ENCODE measurements at regions not wholly inside any gene's neighbourhood (a gene's known extent, or its start where the extent isn't known, plus 50 kb on each side); places are given as distances from the start of the nearest gene placed in this dataset.

GRCh38 chr4:30614771-30615170 is 105.4 kb upstream of the PCDH7 start:
- no peak overlapping the region for H3K4me2 ChIP-seq (ENCODE audit: insufficient read depth, low read length, poor library complexity, severe bottlenecking)
- H4K8ac ChIP-seq (ENCODE audit: low read depth, low read length), result no peak overlapping the region
- no peaks in the 10 kb centered on the region for H3K36me3 ChIP-seq (replicated peaks in 1 of 2; ENCODE audit: control insufficient read depth in 2 of 2, insufficient read depth in 2 of 2, low read length in 2 of 2)
- no peak overlapping the region for H2AFZ ChIP-seq (ENCODE audit: low read length)
- H3K9ac ChIP-seq (ENCODE audit: low read depth, low read length, poor library complexity), result no peak overlapping the region
- H3K27ac ChIP-seq (replicated peaks; ENCODE audit: low read length), result no peak overlapping the region
- H2BK5ac ChIP-seq (ENCODE audit: low read length), result no peak overlapping the region
- no peak overlapping the region for H2BK12ac ChIP-seq (ENCODE audit: low read length)
- no peak overlapping the region for H3K23ac ChIP-seq (ENCODE audit: low read depth, low read length, poor library complexity)
- H3K4me1 ChIP-seq (ENCODE audit: control insufficient read depth in 2 of 2, insufficient read depth in 1 of 2, low read depth in 1 of 2, low read length in 2 of 2), result no peaks in the 10 kb centered on the region
- no peaks in the 10 kb centered on the region for H3K27me3 ChIP-seq (ENCODE audit: control insufficient read depth in 3 of 3, insufficient read depth in 3 of 3, low read depth in 1 of 3, low read length in 3 of 3)
- H3K14ac ChIP-seq (ENCODE audit: low read length), result no peak overlapping the region
- DNase-seq (ENCODE audit: low spot score), result no peak
- H2BK120ac ChIP-seq (ENCODE audit: low read depth, low read length), result no peak overlapping the region
- no peak overlapping the region for H3K4ac ChIP-seq (ENCODE audit: low read length)
- H3K4me3 ChIP-seq (ENCODE audit: low read length in 2 of 2), result no peak overlapping the region
- H4K91ac ChIP-seq (ENCODE audit: low read depth, low read length, poor library complexity), result no peak overlapping the region
- H3K18ac ChIP-seq (ENCODE audit: low read length), result no peak overlapping the region
- no peaks in the 10 kb centered on the region for H3K9me3 ChIP-seq (replicated peaks in 1 of 2; ENCODE audit: control insufficient read depth in 2 of 2, insufficient read depth in 1 of 2, low read depth in 1 of 2, low read length in 2 of 2)
- H3K79me1 ChIP-seq (ENCODE audit: low read depth, low read length), result no peaks in the 10 kb centered on the region
- H2BK15ac ChIP-seq (ENCODE audit: low read length), result no peak overlapping the region
- H2AK5ac ChIP-seq (ENCODE audit: low read depth, low read length), result no peak overlapping the region

GRCh38 chr4:30616942-30617646 is 103.1 kb upstream of the PCDH7 start:
- H2BK5ac ChIP-seq (ENCODE audit: low read length), result no peak overlapping the region
- no peak overlapping the region for H3K4me3 ChIP-seq (ENCODE audit: low read length in 2 of 2)
- no peak overlapping the region for H3K23ac ChIP-seq (ENCODE audit: low read depth, low read length, poor library complexity)
- no peaks in the 10 kb centered on the region for H3K4me1 ChIP-seq (ENCODE audit: control insufficient read depth in 2 of 2, insufficient read depth in 1 of 2, low read depth in 1 of 2, low read length in 2 of 2)
- no peak overlapping the region for H2BK120ac ChIP-seq (ENCODE audit: low read depth, low read length)
- no CpG with 5 or more reads among the region's 2 CpGs for WGBS, 2 donors (ENCODE audit: extremely low coverage in 2 of 2, insufficient read length in 2 of 2, insufficient replicate concordance in 1 of 2)
- no peak overlapping the region for H3K18ac ChIP-seq (ENCODE audit: low read length)
- H2BK12ac ChIP-seq (ENCODE audit: low read length), result no peak overlapping the region
- no peak overlapping the region for H3K27ac ChIP-seq (replicated peaks; ENCODE audit: low read length)
- H3K9ac ChIP-seq (ENCODE audit: low read depth, low read length, poor library complexity), result no peak overlapping the region
- no peak overlapping the region for H4K91ac ChIP-seq (ENCODE audit: low read depth, low read length, poor library complexity)
- DNase-seq (ENCODE audit: low spot score), result no peak
- no peaks in the 10 kb centered on the region for H3K79me1 ChIP-seq (ENCODE audit: low read depth, low read length)
- H2AFZ ChIP-seq (ENCODE audit: low read length), result no peak overlapping the region
- no peak overlapping the region for H3K14ac ChIP-seq (ENCODE audit: low read length)
- no peaks in the 10 kb centered on the region for H3K9me3 ChIP-seq (replicated peaks in 1 of 2; ENCODE audit: control insufficient read depth in 2 of 2, insufficient read depth in 1 of 2, low read depth in 1 of 2, low read length in 2 of 2)
- no peak overlapping the region for H4K8ac ChIP-seq (ENCODE audit: low read depth, low read length)
- H3K4me2 ChIP-seq (ENCODE audit: insufficient read depth, low read length, poor library complexity, severe bottlenecking), result no peak overlapping the region
- no peak overlapping the region for H2AK5ac ChIP-seq (ENCODE audit: low read depth, low read length)
- no peak overlapping the region for H2BK15ac ChIP-seq (ENCODE audit: low read length)
- H3K36me3 ChIP-seq (replicated peaks in 1 of 2; ENCODE audit: control insufficient read depth in 2 of 2, insufficient read depth in 2 of 2, low read length in 2 of 2), result no peaks in the 10 kb centered on the region
- H3K27me3 ChIP-seq (ENCODE audit: control insufficient read depth in 3 of 3, insufficient read depth in 3 of 3, low read depth in 1 of 3, low read length in 3 of 3), result no peaks in the 10 kb centered on the region
- H3K4ac ChIP-seq (ENCODE audit: low read length), result no peak overlapping the region

- H3K27me3 ChIP-seq (ENCODE audit: control insufficient read depth in 3 of 3, insufficient read depth in 3 of 3, low read depth in 1 of 3, low read length in 3 of 3), result no peaks in the 10 kb centered on the region
- no peak overlapping the region for H3K23ac ChIP-seq (ENCODE audit: low read depth, low read length, poor library complexity)
- no peak overlapping the region for H3K14ac ChIP-seq (ENCODE audit: low read length)
- no peak overlapping the region for H2BK15ac ChIP-seq (ENCODE audit: low read length)
- no peak overlapping the region for H3K4me2 ChIP-seq (ENCODE audit: insufficient read depth, low read length, poor library complexity, severe bottlenecking)
- no peaks in the 10 kb centered on the region for H3K79me1 ChIP-seq (ENCODE audit: low read depth, low read length)
- WGBS, 2 donors (ENCODE audit: extremely low coverage in 2 of 2, insufficient read length in 2 of 2, insufficient replicate concordance in 1 of 2), result no CpG with 5 or more reads among the region's 2 CpGs
- no peak overlapping the region for H3K27ac ChIP-seq (replicated peaks; ENCODE audit: low read length)
- H4K91ac ChIP-seq (ENCODE audit: low read depth, low read length, poor library complexity), result no peak overlapping the region
- no peaks in the 10 kb centered on the region for H3K4me1 ChIP-seq (ENCODE audit: control insufficient read depth in 2 of 2, insufficient read depth in 1 of 2, low read depth in 1 of 2, low read length in 2 of 2)
- no peak overlapping the region for H4K8ac ChIP-seq (ENCODE audit: low read depth, low read length)
- H2AFZ ChIP-seq (ENCODE audit: low read length), result no peak overlapping the region
- no peak overlapping the region for H2BK120ac ChIP-seq (ENCODE audit: low read depth, low read length)
- no peak for DNase-seq (ENCODE audit: low spot score)
- no peak overlapping the region for H3K18ac ChIP-seq (ENCODE audit: low read length)
- no peak overlapping the region for H3K4me3 ChIP-seq (ENCODE audit: low read length in 2 of 2)
- no peak overlapping the region for H3K9ac ChIP-seq (ENCODE audit: low read depth, low read length, poor library complexity)
- no peak overlapping the region for H3K4ac ChIP-seq (ENCODE audit: low read length)
- no peak overlapping the region for H2AK5ac ChIP-seq (ENCODE audit: low read depth, low read length)
- no peaks in the 10 kb centered on the region for H3K9me3 ChIP-seq (replicated peaks in 1 of 2; ENCODE audit: control insufficient read depth in 2 of 2, insufficient read depth in 1 of 2, low read depth in 1 of 2, low read length in 2 of 2)
- H3K36me3 ChIP-seq (replicated peaks in 1 of 2; ENCODE audit: control insufficient read depth in 2 of 2, insufficient read depth in 2 of 2, low read length in 2 of 2), result no peaks in the 10 kb centered on the region
- H2BK5ac ChIP-seq (ENCODE audit: low read length), result no peak overlapping the region
- H2BK12ac ChIP-seq (ENCODE audit: low read length), result no peak overlapping the region
Observed at GRCh38 chr4:30617836-30618235, 102.3 kb upstream of the PCDH7 start.

- Histone ChIP-seq H4K8ac (ENCODE audit: low read depth, low read length) (no peak overlapping the region), H3K9me3 (replicated peaks in 1 of 2; ENCODE audit: control insufficient read depth in 2 of 2, insufficient read depth in 1 of 2, low read depth in 1 of 2, low read length in 2 of 2) (no peaks in the 10 kb centered on the region), H3K4me1 (ENCODE audit: control insufficient read depth in 2 of 2, insufficient read depth in 1 of 2, low read depth in 1 of 2, low read length in 2 of 2) (no peaks in the 10 kb centered on the region), H2AK5ac (ENCODE audit: low read depth, low read length) (no peak overlapping the region), H3K36me3 (replicated peaks in 1 of 2; ENCODE audit: control insufficient read depth in 2 of 2, insufficient read depth in 2 of 2, low read length in 2 of 2) (no peaks in the 10 kb centered on the region), H2AFZ (ENCODE audit: low read length) (no peak overlapping the region), H3K27me3 (ENCODE audit: control insufficient read depth in 3 of 3, insufficient read depth in 3 of 3, low read depth in 1 of 3, low read length in 3 of 3) (no peaks in the 10 kb centered on the region), H3K4ac (ENCODE audit: low read length) (no peak overlapping the region), H3K18ac (ENCODE audit: low read length) (no peak overlapping the region), H3K27ac (replicated peaks; ENCODE audit: low read length) (no peak overlapping the region), H3K4me3 (ENCODE audit: low read length in 2 of 2) (no peak overlapping the region), H3K4me2 (ENCODE audit: insufficient read depth, low read length, poor library complexity, severe bottlenecking) (no peak overlapping the region), H2BK12ac (ENCODE audit: low read length) (no peak overlapping the region), H2BK15ac (ENCODE audit: low read length) (no peak overlapping the region), H2BK120ac (ENCODE audit: low read depth, low read length) (no peak overlapping the region), H3K9ac (ENCODE audit: low read depth, low read length, poor library complexity) (no peak overlapping the region), H3K23ac (ENCODE audit: low read depth, low read length, poor library complexity) (no peak overlapping the region), H3K79me1 (ENCODE audit: low read depth, low read length) (no peaks in the 10 kb centered on the region), H4K91ac (ENCODE audit: low read depth, low read length, poor library complexity) (no peak overlapping the region), H2BK5ac (ENCODE audit: low read length) (no peak overlapping the region), H3K14ac (ENCODE audit: low read length) (no peak overlapping the region)
- no peak for DNase-seq (ENCODE audit: low spot score)
- no CpG with 5 or more reads among the region's 1 CpG for WGBS, 2 donors (ENCODE audit: extremely low coverage in 2 of 2, insufficient read length in 2 of 2, insufficient replicate concordance in 1 of 2)
Observed at GRCh38 chr4:30619679-30620078, 100.5 kb upstream of the PCDH7 start.
